Limb (tissue), 2 donors: ENCODE measurements at regions not wholly inside any gene's neighbourhood (a gene's known extent, or its start where the extent isn't known, plus 50 kb on each side); places are given as distances from the start of the nearest gene placed in this dataset.
A peak's percentile ranks its signal among the peaks of the same experiment; 100 is the strongest.
"Not testable (repeated sequence)": the region's sequence is repeated elsewhere in the genome, so short reads cannot be mapped to it uniquely, and the experiment has no call there.

Experiments
- DNase-seq, 2 donors: peaks; one replicate each; pipeline ENCODE4 v3.0.0-alpha.2; 2016; ENCODE audit errors: extremely low spot score in 2 of 2

DNA sequence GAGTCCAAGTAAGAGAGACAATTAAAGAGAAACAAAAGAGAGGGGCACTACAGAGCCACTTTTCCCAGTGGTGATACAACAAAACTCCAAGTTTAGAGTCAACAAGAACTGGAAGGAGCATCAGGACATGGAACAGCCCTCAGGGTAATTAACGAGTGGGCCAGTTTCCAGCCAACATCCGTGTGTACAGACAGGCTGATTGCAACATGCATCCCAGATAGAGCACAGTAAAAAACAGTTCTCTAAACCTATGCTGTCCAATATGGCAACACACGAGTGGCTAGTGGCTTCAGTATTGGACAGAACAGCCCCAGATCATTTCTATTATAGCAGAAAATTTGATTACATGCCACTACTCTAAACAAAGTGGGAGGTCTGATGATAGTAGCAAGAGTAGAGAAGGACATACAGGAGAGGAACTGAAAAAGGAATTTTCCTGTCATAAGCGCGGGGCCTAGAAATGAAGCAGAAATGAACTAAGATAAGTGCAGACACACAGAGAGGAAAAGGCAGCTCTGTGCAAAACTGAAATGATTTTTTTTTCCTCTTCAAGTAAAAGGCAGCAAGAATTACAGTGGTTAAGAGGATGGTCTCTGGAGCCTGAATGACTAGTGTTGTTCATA, 175.6 kb upstream of the CCNG1 start:
- DNase-seq = no peak

GRCh38 chr5:163266249-163266648, 171.1 kb upstream of the CCNG1 start:
- not testable (repeated sequence) for DNase-seq

DNA sequence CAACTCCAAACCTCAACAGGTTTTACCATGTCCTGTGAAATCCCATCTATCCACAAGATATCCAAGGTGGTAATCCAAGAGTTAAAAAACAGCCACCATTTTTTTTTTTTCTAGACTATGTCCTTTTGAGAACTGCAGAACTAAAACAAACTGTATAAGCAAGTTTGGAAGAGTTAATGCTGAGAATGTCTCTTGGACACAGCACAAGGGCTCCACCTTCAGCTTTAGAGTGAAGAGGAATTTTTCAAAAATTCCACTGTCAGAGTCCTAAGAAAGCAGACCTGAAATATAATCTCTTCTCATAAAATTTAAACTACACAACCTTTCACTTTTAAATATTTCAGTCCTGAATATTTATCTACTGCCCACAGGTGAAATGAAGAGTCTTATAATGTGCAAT, 167.8 kb upstream of the CCNG1 start:
- peak in 1 of 2 donors; percentile 34 for DNase-seq

- peak in 1 of 2 donors; percentile 8 for DNase-seq
These were observed 160.9 kb upstream of the CCNG1 start for GRCh38 chr5:163276466-163276865.

GRCh38 chr5:163280897-163281296, 156.5 kb upstream of the CCNG1 start:
- not testable (repeated sequence) for DNase-seq

DNA sequence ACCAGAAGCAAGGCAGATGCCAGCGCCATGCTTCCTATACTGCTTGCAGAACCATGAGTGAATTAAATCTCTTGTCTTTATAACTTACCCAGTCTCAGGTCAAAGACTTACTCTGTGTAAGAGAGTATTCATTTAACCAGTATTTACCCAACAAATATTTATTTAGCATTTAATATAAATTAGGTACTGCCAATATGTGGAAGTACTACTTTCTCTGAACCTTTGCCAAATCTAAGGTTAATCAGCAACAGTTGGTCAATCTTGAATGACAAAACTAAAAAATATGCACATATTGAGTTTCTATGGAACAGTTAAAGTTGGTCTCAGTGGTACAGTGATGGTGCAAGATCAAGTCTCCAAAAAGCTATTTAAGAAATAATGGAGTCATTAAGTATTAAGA, 155.9 kb upstream of the CCNG1 start:
- DNase-seq = no peak

- no peak for DNase-seq
These were observed 143.6 kb upstream of the CCNG1 start for GRCh38 chr5:163293836-163294235.

DNA sequence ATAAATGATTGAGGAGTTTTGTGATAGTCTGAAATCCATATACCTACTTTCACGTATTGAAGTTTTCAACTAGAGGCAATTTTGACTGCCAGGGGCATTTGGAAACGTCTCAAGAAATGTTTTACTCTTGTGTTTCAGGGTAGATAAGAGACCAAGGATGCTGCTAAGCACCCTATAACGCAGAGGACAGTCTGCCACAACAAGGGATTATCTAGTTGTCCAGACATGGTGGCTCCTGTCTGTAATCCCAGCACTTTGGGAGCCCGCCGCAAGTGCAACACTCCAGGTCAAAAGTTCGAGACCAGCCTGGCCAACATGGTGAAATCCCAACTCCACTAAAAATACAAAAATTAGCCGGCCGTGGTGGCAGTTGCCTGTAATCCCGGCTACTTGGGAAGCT, 133.7 kb upstream of the CCNG1 start:
- DNase-seq = no peak

GRCh38 chr5:163305655-163306054, 131.7 kb upstream of the CCNG1 start:
- no peak for DNase-seq

DNA sequence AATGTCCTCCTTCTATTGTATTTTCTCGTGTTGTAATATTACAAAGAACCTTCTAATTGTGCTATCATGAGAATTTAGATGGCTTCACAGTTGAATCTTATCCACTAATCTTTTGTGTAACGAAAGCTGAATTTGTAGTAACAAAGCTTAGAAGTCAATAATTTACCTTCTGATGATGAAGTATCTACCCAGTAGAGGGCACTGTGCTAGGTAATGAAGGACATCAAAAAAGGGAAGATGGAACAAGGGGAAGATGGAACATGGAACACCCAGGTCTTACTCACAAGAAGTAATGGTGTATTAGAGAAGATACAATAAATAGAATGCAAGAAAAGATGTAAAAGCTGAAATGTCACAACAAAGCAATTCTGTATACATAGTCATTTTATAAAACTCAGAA, 131.0 kb upstream of the CCNG1 start:
- DNase-seq = no peak

DNA sequence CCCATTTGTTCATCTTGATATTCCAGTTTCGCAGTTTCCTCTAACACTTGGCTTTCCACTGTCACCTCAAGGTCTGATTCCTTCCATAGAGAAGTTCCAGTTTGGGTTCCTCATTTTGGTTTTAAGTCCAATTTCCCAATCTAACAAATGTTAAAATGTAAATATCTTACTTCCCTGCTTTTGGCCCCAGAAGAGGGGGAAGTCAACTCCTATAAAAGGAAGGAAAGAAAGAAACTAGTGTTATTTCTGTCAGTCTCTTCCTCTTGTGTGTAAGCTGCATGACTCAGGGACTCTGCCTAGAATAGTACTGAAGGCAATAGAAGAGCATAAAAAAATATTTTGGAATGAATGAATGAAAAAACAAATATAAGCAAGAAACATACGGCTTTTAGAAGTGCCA, 127.5 kb upstream of the CCNG1 start:
- no peak for DNase-seq

DNA sequence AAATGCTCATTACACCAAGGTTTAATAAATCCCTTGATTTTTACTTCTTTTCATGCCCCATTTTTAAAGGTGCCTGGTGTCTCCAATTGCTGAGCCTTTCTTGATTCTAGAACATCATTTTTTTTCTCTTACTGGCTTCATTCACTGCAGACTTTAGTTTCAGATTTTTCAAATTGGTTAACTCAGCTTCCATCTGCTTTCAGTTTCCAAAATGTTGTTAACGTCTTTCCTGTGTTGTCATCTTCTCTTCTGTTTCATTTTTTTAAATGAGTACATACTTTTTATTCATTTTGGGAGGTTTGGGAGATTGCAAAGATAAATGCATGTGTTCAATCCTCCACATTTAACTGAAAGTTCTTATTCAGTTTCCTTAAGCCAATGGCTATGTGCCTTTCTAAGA, 126.4 kb upstream of the CCNG1 start:
- no peak for DNase-seq

DNA sequence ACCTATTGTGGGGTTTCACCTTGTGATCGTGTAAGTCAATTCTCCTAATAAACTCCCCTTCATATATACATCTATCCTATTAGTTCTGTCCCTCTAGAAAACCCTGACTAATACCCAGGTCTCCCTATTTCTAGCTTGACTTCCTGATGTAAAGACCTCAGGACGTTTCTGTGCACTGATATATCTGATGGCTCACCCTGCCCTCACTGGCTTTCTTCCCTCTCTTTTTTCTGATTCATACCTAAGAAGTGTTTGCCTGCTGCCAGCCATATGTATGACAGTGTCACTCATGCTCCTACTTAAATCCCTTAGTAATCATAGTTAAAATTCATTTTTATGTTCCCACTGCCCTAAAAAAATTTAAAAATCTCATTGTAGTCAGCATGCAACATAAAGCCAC, 124.8 kb upstream of the CCNG1 start:
- no peak for DNase-seq

DNA sequence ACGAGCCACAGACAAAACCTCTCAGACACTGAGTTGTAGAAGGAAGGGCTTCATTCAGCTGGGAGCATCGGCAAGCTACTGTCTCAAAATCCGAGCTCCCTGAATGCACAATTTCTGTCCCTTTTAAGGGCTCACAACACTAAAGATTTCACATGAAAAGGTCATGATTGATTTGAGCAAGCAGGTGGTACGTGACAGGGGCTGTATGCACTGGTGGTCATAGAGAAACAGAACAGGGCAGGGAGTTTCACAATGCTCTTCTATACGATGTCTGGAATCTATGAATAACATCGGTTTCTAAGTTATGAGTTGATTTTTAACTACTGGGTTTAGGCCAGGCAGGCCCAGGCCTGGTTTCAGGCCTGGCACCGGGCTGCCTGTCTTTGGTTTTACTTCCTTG, 124.3 kb upstream of the CCNG1 start:
- not testable (repeated sequence) for DNase-seq

- DNase-seq = not testable (repeated sequence)
These were observed 121.0 kb upstream of the CCNG1 start for GRCh38 chr5:163316374-163316773.

DNA sequence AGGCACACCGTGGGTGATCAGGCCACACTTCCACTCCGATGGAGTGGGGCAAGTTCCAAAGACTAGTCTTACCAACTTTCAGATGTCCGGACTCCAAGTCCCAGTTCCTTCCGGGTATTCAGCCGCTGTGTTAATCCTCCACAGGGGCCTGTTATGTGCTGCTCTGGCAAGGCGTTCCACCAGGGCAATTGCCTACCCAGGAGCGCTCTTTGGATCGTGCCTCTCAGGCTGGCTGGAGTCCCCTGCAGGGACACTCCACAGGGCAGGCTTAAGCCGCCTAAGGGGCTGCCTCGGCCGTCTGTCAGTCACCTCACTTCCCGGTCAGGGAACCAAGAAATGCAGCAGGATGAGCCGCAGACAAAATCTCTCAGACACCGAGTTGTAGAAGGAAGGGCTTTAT, 118.7 kb upstream of the CCNG1 start:
- no peak for DNase-seq

DNA sequence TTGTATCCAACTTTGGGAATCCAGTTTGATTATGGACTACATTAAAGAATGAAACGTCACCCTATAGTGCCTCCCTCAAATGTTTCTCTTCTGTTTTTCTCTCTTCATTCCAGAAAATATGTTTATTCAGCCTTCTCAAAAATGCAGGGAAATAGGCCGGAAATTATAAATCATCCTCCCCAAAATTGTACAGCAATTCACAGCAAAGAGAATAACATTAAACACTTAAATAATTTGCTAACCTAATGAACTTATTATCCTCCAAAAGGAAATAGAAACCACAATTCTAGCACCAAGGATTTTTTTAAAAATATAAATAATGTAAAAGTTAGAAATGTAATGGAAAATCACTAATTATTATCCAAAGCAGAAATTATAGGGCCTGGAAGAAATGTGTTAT, 115.9 kb upstream of the CCNG1 start:
- DNase-seq = no peak

DNA sequence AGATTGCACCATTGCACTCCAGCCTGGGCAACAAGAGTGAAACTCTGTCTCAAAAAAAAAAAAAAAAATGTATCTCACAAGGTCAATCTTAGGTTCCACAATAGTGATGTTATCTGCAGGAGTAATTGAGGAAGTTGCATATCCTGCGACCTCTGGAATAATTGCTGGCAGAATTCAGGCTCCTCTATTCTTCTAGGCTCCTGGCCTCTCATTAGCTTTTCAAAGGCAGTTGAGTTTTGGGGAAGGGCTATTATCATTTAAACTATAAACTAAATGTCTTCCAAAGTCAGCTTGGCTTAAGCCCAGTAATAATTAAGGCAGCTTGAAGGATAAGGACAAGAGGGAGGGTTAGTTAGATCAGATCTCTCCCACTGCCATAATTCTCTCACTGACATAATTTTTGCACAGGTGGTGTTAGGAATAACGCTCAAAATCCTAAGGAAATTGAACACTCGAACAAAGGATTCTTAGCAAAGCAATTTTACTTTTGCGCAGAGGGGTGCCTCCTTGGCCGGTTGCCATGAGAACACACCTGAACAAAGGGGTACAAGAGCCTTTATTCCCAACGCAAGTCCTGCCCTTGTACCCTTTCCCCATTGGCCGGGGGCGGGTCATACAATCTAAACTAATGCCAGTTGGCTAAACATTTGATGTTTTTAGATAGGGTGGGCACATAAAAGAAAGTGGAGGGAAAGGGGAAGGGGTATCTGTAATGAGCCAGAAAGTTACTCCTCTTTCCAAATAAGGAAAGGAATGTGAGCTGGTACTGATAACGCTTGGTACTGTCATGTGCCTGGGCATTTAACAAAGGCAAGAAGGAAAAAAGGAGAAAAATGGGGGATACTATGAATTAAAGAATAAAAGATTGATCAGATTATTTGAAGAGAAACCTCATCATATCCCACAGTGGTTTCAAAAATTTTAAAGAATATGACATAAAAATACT, 106.4 kb upstream of the CCNG1 start:
- DNase-seq = no peak

DNA sequence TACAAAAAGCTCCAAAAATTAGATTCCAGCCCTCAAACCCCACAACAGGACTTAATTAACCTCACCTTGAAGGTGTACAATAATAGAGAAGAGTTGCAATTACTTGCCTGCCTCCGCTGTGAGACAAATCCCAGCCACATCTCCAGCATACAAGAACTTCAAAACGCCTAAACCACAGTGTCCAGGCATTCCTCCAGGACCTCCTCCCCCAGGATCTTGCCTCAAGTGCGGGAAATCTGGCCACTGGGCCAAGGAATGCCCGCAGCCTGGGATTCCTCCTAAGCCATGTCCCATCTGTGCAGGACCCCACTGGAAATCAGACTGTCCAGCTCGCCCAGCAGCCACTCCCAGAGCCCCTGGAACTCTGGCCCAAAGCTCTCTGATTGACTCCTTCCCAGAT, 101.3 kb upstream of the CCNG1 start:
- not testable (repeated sequence) for DNase-seq

DNA sequence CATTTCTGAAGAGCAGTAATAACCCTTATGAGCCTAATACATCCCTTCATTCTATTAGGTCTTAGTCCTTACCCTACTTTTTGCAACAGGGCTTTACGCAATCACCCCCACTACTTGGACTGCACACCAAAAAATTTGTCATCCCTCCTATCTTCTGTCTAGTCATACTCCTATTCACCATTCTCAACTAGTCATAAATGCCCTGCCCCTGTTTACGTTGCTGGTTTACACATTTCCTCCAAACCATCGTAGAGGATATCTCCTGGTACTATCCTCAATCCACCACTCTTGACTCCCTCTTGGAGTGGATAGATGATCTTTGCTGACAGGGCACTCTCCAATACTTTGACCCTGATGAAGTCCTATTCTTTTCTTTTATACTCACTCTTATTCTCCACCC, 98.2 kb upstream of the CCNG1 start:
- no peak for DNase-seq

- not testable (repeated sequence) for DNase-seq
These were observed 97.0 kb upstream of the CCNG1 start for GRCh38 chr5:163340378-163340777.

GRCh38 chr5:163342306-163342705, 95.1 kb upstream of the CCNG1 start:
- DNase-seq = no peak

- peak in 1 of 2 donors; percentile 42 for DNase-seq
These were observed 92.2 kb upstream of the CCNG1 start for GRCh38 chr5:163345216-163345615.
